T follicular helper cell (primary cell): ENCODE measurements at regions not wholly inside any gene's neighbourhood (a gene's known extent, or its start where the extent isn't known, plus 50 kb on each side); places are given as distances from the start of the nearest gene placed in this dataset.
"Not testable (repeated sequence)": the region's sequence is repeated elsewhere in the genome, so short reads cannot be mapped to it uniquely, and the experiment has no call there.

Source experiments
- DNase-seq: peaks from one replicate; pipeline ENCODE4 v3.0.0-alpha.2; 2020; ENCODE audit warnings: low read depth

DNA sequence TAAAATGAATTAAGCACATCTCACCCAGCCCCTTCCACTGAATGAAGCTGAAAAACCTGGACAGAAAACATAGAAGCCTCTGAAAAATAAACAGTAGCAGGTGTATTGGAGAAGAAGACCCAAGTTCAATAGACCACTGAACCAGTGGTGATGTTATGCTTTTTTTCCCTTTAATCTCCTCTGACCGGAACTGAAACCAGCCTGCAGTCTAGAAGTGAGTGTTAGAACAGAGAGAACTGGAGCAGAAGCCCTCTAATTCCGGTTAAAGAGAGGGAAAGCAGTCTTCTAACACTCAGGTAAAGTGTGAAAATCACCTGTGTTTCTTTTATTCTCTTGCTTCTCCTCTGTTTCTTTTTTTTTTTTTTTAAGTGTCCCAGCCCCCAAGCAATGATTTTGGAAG, 83.5 kb upstream of the CCL21 start:
- no peak for DNase-seq

- no peak for DNase-seq
Observed at GRCh38 chr9:34783951-34784487, 74.1 kb upstream of the CCL21 start.

- no peak for DNase-seq
Observed at GRCh38 chr9:34782372-34782771, 72.4 kb upstream of the CCL21 start.

- DNase-seq = no peak
Observed at GRCh38 chr9:34777666-34778065, 67.7 kb upstream of the CCL21 start.

DNA sequence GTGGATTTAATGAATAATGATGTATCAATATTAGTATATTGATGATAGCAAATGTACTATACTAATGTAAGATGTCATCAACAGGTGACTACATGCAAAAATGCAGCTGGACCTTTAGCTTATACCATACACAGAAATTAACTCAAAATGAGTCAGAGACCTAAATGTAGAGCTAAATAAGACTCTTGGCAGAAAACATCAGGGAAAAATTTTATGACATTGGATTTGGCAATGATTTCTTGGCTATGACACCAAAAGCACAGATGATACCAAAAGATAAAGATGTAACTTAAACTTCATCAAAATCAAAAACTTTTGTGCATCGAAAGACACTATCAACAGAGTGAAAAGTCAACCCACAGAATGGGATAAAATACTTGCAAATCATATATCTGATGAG, 64.0 kb upstream of the CCL21 start:
- DNase-seq = no peak

- no peak for DNase-seq
Observed at GRCh38 chr9:34773306-34773910, 63.5 kb upstream of the CCL21 start.

- no peak for DNase-seq
Observed at GRCh38 chr9:34771007-34771406, 61.1 kb upstream of the CCL21 start.

GRCh38 chr9:34767087-34767486, 57.2 kb upstream of the CCL21 start:
- DNase-seq = not testable (repeated sequence)

DNA sequence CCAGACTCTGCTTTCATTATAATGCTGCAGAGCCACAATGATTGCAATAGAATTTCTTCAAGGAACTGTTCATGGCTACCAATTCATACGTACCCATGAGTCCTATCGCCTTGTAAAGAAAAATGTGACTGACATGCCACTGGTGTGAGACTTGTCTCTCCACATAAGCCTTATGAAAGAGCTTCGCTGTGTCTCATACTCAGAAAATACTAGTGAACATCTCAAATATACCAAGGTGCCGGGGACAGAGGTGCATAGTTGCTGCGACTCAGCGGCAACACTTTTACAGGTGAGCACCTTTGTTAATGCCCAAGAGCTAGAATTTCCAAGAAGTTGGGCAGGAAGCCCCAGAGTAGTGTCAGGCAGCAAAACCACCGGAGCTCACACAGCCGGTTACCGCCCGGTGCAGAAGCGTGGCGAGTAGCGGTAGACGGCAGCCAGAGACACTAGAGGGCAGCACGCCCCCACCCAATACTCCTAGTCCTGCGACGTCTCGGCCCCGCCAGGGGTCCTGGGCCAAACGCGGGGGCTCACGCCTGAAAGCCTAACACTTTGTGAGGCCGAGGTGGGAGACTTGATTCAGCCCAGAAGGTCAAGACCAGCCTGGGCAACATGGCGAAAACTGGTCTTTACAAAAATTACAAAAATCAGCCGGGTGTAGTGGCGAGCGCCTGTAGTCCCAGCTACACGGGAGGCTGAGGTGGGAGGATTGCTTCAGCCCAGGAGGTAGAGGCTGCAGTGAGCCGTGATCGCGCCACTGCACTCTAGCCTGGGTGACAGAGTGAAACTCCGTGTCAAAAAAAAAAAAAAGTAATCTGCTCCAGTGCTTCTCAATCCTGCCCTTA, 50.5 kb upstream of the CCL21 start:
- peak; percentile 3 for DNase-seq
